WI38 (cell line): ENCODE measurements at regions not wholly inside any gene's neighbourhood (a gene's known extent, or its start where the extent isn't known, plus 50 kb on each side); places are given as distances from the start of the nearest gene placed in this dataset.

Experiments
- H3K4me3 ChIP-seq: 2 replicates; pipeline ENCODE4 v1.5.1; 2011; ENCODE audit warnings: low read depth, mild to moderate bottlenecking, control low read depth, low read length
- CTCF ChIP-seq: IDR thresholded peaks from 2 replicates; pipeline ENCODE4 v1.5.1; 2012; ENCODE audit warnings: low read depth, mild to moderate bottlenecking, control low read depth, low read length

DNA sequence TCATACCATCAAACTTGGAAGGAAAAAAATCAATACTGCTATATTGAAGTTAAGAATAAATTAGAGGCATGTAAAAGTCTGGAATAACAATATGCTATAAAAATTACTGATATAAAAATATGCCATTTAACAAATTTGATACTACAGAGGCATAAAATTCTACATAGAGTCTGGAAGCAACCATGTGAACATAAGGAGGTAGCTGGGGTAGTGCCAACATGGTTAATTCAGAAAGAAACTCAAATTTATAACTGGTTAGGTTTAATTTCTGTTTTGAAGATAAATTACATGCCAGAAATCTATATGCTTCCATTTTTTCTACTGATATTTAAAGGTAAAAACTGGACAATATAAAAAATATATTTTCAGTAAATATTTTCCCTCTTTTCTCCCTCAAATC lies 103.1 kb upstream of the NR4A3 start:
- no peak for TF ChIP-seq CTCF
- H3K4me3 ChIP-seq, result no peak overlapping the region

GRCh38 chr9:99720455-99721050 lies 101.1 kb upstream of the NR4A3 start:
- TF ChIP-seq CTCF, result no peak
- peak overlapping the region; percentile 7; the same call in 1 of the 2 replicates for H3K4me3 ChIP-seq

- no peak overlapping the region for H3K4me3 ChIP-seq
- no peak for TF ChIP-seq CTCF
These were observed 99.8 kb upstream of the NR4A3 start for GRCh38 chr9:99721898-99722297.

- H3K4me3 ChIP-seq, result no peak overlapping the region
- TF ChIP-seq CTCF, result no peak
These were observed 98.8 kb upstream of the NR4A3 start for GRCh38 chr9:99722877-99723276.

DNA sequence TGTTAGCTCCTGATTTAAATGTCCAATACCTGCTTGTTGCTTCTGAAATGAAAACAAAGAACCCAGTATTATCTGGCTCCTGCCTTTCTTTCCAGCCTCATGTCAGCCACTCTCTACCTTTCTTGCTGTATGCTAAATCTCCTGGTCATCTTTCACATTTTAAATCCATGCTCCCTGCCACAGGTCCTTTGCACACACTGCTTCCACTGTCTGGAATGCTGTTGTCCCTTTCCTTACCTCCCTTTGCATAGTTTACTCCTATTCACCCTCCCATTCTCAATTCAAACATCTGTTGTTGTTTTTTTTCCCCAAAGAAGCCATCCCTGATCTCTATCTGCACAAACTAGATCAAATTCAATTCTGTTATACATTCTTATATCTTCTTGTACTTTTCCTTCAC lies 97.0 kb upstream of the NR4A3 start:
- TF ChIP-seq CTCF, result no peak

DNA sequence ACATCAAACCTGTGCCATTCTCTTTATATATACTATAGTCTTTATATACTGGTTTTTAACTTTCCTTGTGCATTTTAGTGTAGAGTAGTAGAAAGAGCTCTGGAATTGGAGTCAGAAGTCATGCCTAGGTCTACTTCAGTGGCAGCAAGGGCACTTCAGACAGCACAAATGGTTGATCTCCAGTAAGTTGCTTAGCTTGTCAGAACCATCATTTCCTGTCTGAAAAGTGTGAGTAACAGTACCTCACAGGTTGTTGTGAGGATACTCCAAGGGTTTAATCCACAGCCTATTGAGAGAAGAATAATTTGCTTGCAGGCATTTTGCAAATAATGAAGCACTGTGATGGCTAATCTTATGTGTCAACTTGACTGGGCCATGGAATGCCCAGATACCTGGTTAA lies 95.8 kb upstream of the NR4A3 start:
- TF ChIP-seq CTCF, result no peak
- H3K4me3 ChIP-seq, result no peak overlapping the region

More for the DNA sequence above, 97.0 kb upstream of the NR4A3 start:
- no peak overlapping the region for H3K4me3 ChIP-seq

DNA sequence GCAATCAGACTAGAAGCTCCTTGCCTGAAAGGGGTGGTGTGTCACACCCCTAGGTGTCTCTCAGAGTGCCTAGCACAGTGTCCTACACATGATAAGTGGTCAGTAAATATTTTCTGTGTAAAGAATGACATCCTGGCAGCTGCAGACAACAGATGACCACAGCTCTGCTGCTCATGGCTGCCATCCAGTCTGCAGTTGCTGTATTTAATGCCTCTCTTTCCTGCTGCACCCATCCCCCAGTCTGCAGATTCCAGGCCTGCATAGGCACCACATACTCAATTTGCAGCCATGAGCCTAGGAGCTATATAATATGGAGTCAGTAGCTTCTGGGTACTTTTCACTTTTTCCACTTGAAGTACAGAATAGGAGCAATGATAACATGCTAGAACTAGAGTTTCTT lies 94.9 kb upstream of the NR4A3 start:
- TF ChIP-seq CTCF, result no peak
- no peak overlapping the region for H3K4me3 ChIP-seq
